Upper lobe of left lung (tissue), 6 donors: ENCODE measurements at regions not wholly inside any gene's neighbourhood (a gene's known extent, or its start where the extent isn't known, plus 50 kb on each side); places are given as distances from the start of the nearest gene placed in this dataset.

Experiments used
- ATAC-seq, 2 donors: fragments of 200-7000 bp; cut with Tn5 transposase; one replicate each; pipeline ENCODE4 v1.9.1; 2022; ENCODE audit warnings: mild to moderate bottlenecking in 2 of 2, moderate library complexity in 2 of 2; ENCODE audit not compliant: low FRiP score in 2 of 2
- DNase-seq, 2 donors: peaks; one replicate each; pipeline ENCODE4 v3.0.0-alpha.2; 2019 to 2020
- H3K27ac ChIP-seq, 4 donors: fragments of 200-600 bp; sonication (generic); one replicate each; pipeline ENCODE4 v1.5.1; 2016 to 2019
- H3K27me3 ChIP-seq, 4 donors: fragments of 200-600 bp; sonication (generic); one replicate each; pipeline ENCODE4 v1.5.1; 2017 to 2019
- H3K36me3 ChIP-seq, 4 donors: fragments of 200-600 bp; sonication (generic); one replicate each; pipeline ENCODE4 v1.5.1; 2016 to 2019
- H3K4me1 ChIP-seq, 4 donors: fragments of 200-600 bp; sonication (generic); one replicate each; pipeline ENCODE4 v1.5.1; 2018 to 2019
- H3K4me3 ChIP-seq, 4 donors: fragments of 200-600 bp; sonication (generic); one replicate each; pipeline ENCODE4 v1.5.1; 2017 to 2019; ENCODE audit warnings: mild to moderate bottlenecking in 2 of 4, moderate library complexity in 1 of 4
- H3K9me3 ChIP-seq, 4 donors: fragments of 200-600 bp; sonication (generic); one replicate each; pipeline ENCODE4 v1.5.1; 2018 to 2019
- EP300 ChIP-seq, 4 donors: sonication (generic); formaldehyde crosslinking; IDR thresholded peaks; one replicate each; pipeline ENCODE4 v1.5.1; 2017; ENCODE audit warnings: antibody characterized with exemption in 4 of 4, control low read depth in 2 of 4
- POLR2A ChIP-seq, 4 donors: fragments of 450-650 bp; IDR thresholded peaks; one replicate each; pipeline ENCODE4 v1.5.1; 2016 to 2017; ENCODE audit warnings: antibody characterized with exemption in 4 of 4, mild to moderate bottlenecking in 2 of 4
- POLR2AphosphoS5 ChIP-seq, 2 donors: sonication (generic); formaldehyde crosslinking; IDR thresholded peaks; one replicate each; pipeline ENCODE4 v1.5.1; 2017; ENCODE audit warnings: antibody characterized with exemption in 2 of 2
- WGBS, 2 donors: methylation state at CpG; one replicate each; pipeline ENCODE4 v1.1.5; 2017 to 2018; 5-methylcytosine and 5-hydroxymethylcytosine counted together
- TF ChIP-seq, protein P1 (sequence below), 6 experiments: fragments of 450-650 bp in 4 of 6; fragments of 200-600 bp in 2 of 6; sonication (generic) in 2 of 6; IDR thresholded peaks; one replicate each; pipeline ENCODE4 v1.5.1; 2016 to 2019; ENCODE audit warnings: antibody characterized with exemption in 6 of 6
- donor health status: DM: no; HTN: no; CAD: no; lungs with moderate emphysema.
- donor health status: DM: no; HTN: yes; CAD: no; lungs with severe emphysema.

DNA sequence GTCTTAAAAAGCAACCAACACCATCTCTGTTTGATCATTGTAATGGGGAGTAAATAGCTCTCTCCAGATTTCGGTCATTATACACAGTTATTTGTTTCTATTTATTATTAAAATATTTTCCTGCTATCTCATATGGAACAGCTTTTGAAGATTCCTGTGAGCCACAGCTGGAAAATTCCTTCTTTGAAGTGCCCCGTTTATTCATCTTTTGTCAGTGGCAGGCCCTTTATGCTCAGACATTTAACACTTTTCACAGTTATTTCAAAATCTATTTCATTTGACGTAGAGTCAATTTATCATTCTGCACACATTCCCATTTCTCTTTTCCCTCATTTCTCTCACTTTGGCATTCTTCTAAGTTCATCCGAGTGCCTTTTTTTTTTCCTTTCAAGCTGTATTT lies 245.9 kb upstream of the ELAC2 start:
- no peaks in the 10 kb centered on the region for H3K27me3 ChIP-seq
- no peaks in the 10 kb centered on the region for H3K9me3 ChIP-seq
- TF ChIP-seq, protein P1, sequence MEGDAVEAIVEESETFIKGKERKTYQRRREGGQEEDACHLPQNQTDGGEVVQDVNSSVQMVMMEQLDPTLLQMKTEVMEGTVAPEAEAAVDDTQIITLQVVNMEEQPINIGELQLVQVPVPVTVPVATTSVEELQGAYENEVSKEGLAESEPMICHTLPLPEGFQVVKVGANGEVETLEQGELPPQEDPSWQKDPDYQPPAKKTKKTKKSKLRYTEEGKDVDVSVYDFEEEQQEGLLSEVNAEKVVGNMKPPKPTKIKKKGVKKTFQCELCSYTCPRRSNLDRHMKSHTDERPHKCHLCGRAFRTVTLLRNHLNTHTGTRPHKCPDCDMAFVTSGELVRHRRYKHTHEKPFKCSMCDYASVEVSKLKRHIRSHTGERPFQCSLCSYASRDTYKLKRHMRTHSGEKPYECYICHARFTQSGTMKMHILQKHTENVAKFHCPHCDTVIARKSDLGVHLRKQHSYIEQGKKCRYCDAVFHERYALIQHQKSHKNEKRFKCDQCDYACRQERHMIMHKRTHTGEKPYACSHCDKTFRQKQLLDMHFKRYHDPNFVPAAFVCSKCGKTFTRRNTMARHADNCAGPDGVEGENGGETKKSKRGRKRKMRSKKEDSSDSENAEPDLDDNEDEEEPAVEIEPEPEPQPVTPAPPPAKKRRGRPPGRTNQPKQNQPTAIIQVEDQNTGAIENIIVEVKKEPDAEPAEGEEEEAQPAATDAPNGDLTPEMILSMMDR (IDR thresholded peaks at IDR 0.05), result no peak
- TF ChIP-seq EP300 (IDR thresholded peaks at IDR 0.05) (no peak), POLR2A (IDR thresholded peaks at IDR 0.05) (no peak), POLR2AphosphoS5 (IDR thresholded peaks at IDR 0.05) (no peak)
- no peaks in the 10 kb centered on the region for H3K36me3 ChIP-seq
- H3K4me3 ChIP-seq, result no peak overlapping the region
- ATAC-seq (no peak), DNase-seq (no peak)
- H3K4me1 ChIP-seq, result no peaks in the 10 kb centered on the region
- no peak overlapping the region for H3K27ac ChIP-seq
- 64 to 71% methylated on average over 4 of the region's 4 CpGs for WGBS, 2 donors

DNA sequence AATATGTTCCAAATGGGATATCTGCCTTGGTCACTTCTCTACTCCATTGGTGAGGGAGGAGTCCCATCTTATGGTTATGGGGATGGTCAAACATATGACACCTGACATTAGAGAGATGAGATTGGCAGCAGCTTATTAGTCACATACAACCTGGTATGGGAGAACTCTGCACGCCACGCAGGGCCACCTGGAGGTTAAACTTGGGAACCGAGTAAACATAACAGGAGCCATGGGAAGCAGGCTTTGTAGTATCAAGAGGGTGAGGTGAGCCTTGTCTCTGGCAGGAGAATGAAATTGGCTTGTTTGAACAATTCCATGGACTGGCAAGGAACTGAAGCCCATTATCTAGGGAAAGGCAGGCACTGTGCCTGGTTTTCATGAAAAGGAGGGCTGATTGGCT lies 238.7 kb upstream of the ELAC2 start:
- Histone ChIP-seq H3K4me1 (no peaks in the 10 kb centered on the region), H3K27ac (no peak overlapping the region), H3K4me3 (no peak overlapping the region), H3K9me3 (no peaks in the 10 kb centered on the region), H3K36me3 (no peaks in the 10 kb centered on the region), H3K27me3 (no peaks in the 10 kb centered on the region)
- 91% methylated on average over 3 of the region's 3 CpGs for WGBS, 2 donors
- no peak for ATAC-seq
- TF ChIP-seq EP300 (IDR thresholded peaks at IDR 0.05), result no peak
- no peak for TF ChIP-seq POLR2AphosphoS5 (IDR thresholded peaks at IDR 0.05)
- TF ChIP-seq, protein P1 (IDR thresholded peaks at IDR 0.05), result no peak
- no peak for TF ChIP-seq POLR2A (IDR thresholded peaks at IDR 0.05)
- DNase-seq, result no peak

DNA sequence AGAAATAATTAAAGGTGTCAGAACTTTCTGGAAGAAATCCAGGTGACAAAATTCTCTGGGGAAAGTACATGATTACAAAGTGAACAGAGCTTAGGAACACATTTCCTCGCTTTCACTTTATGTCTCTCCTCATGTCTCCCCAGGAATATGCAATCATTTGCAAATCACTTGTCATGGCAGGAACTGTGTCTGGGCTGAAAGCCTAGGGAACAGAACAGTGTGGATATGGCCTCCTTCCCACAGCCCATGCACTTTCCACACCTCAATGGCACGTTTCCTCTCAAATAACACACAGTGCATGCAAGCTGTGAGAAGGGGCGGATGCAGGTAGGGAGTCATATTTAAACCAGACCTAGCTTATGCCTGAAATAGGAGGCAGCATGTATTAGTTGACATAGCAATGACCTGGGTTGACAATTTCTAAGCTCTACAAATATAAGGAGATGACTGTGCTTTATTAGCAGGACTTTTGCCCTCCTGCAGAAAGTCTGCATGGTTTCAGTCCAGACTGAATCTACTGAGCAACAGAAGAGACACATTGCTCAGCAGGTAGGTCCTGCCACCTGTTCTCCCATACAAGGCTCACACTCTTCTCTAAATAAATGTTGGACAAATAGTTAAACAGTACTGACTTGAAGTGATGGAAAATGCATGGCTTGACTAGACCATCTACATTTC lies 236.0 kb upstream of the ELAC2 start:
- 70 to 73% methylated on average over 3 of the region's 3 CpGs for WGBS, 2 donors
- TF ChIP-seq, protein P1 (IDR thresholded peaks at IDR 0.05), result no peak
- no peak for TF ChIP-seq EP300 (IDR thresholded peaks at IDR 0.05)
- DNase-seq, result no peak

DNA sequence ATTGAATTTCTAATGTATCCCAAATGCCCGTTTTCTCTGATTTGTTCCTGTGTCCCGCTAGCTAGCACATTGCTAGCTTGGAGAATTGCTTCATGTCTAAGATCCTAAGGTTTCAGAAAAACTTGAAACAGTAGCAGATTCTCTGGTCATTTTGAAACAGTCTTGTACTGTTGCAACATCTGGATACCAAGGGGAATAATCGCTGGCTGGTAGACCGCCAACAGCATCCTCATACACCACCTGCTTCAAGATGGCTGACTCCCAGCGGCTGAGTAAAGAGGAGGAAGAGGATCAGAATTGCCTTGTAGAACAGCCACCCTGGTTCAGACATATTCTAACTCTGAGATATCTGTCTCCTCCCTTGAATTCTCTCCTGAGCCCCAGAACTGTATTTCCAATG lies 226.7 kb upstream of the ELAC2 start:
- Histone ChIP-seq H3K4me1 (no peaks in the 10 kb centered on the region), H3K36me3 (no peaks in the 10 kb centered on the region), H3K4me3 (no peak overlapping the region), H3K27me3 (no peaks in the 10 kb centered on the region), H3K27ac (no peak overlapping the region), H3K9me3 (no peaks in the 10 kb centered on the region)
- WGBS, 2 donors, result 76 to 79% methylated on average over 5 of the region's 5 CpGs
- ATAC-seq, result no peak
- TF ChIP-seq EP300 (IDR thresholded peaks at IDR 0.05) (no peak), POLR2A (IDR thresholded peaks at IDR 0.05) (no peak), POLR2AphosphoS5 (IDR thresholded peaks at IDR 0.05) (no peak)
- no peak for DNase-seq

More for the DNA sequence above, 236.0 kb upstream of the ELAC2 start:
- Histone ChIP-seq H3K4me1 (no peaks in the 10 kb centered on the region), H3K36me3 (no peaks in the 10 kb centered on the region), H3K27ac (no peak overlapping the region), H3K27me3 (no peaks in the 10 kb centered on the region), H3K9me3 (no peaks in the 10 kb centered on the region), H3K4me3 (no peak overlapping the region)
- no peak for ATAC-seq

DNA sequence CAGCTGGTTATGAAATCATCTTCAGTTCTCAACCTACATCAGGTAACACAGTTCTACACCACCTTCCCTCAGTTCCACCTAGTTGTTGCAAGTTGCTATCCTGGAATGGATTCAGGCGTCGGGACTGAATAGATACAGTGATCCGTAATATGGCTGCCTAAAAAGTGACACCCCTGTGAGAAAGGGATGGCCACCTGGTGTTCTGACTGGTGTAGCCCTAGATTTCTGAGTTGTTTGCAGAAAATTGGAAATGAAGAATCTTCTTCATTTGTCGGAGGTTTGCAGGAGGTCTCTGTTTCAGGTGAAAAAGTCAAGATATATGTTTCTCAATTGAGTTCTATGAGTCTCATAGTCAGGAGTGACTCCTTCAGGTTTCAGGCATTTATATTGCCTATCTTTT lies 225.8 kb upstream of the ELAC2 start:
- H3K9me3 ChIP-seq, result no peaks in the 10 kb centered on the region
- no peaks in the 10 kb centered on the region for H3K36me3 ChIP-seq
- 97% methylated on average over 4 of the region's 4 CpGs for WGBS, 2 donors
- H3K4me1 ChIP-seq, result no peaks in the 10 kb centered on the region
- no peak overlapping the region for H3K27ac ChIP-seq
- no peak for DNase-seq
- no peak for ATAC-seq
- no peak overlapping the region for H3K4me3 ChIP-seq
- TF ChIP-seq, protein P1 (IDR thresholded peaks at IDR 0.05), result no peak
- TF ChIP-seq EP300 (IDR thresholded peaks at IDR 0.05) (no peak), POLR2AphosphoS5 (IDR thresholded peaks at IDR 0.05) (no peak), POLR2A (IDR thresholded peaks at IDR 0.05) (no peak)
- no peaks in the 10 kb centered on the region for H3K27me3 ChIP-seq
